Natural killer cell treated with Interleukin-12 subunit alpha and Interleukin-12 subunit beta and Interleukin-15 and Interleukin-18, amount 100 ng/mL, for 72 hours (primary cell): ENCODE measurements at regions not wholly inside any gene's neighbourhood (a gene's known extent, or its start where the extent isn't known, plus 50 kb on each side); places are given as distances from the start of the nearest gene placed in this dataset.

Source experiments
- ATAC-seq, 2 donors: fragments of 150-1000 bp; cut with Tn5 transposase in 1 of 2; sonication (Bioruptor Pico), chemical (Tn5 transposase) in 1 of 2; 2 replicates each; pipeline ENCODE4 v1.10.0; 2021
- DNase-seq: peaks from one replicate; pipeline ENCODE4 v3.0.0; 2022; ENCODE audit warnings: low spot score
- H3K27ac Mint-ChIP-seq, 2 donors: 1 replicate in 1 of 2; 2 replicates in 1 of 2; pipeline ENCODE4 v1.8.0; 2022; ENCODE audit warnings: mixed read lengths in 2 of 2, mild to moderate bottlenecking in 1 of 2, moderate library complexity in 1 of 2
- H3K27me3 Mint-ChIP-seq, 2 donors: 1 replicate in 1 of 2; 2 replicates in 1 of 2; pipeline ENCODE4 v1.8.0; 2022; ENCODE audit warnings: mixed read lengths in 2 of 2
- H3K36me3 Mint-ChIP-seq: one replicate; pipeline ENCODE4 v1.8.0; 2022; ENCODE audit warnings: mixed read lengths
- H3K4me1 Mint-ChIP-seq, 2 donors: 1 replicate in 1 of 2; 2 replicates in 1 of 2; pipeline ENCODE4 v1.8.0; 2022; ENCODE audit warnings: low read depth in 2 of 2, mixed read lengths in 2 of 2, mild to moderate bottlenecking in 1 of 2
- H3K4me3 Mint-ChIP-seq: one replicate; pipeline ENCODE4 v1.8.0; 2022; ENCODE audit warnings: mixed read lengths
- H3K9me3 Mint-ChIP-seq: 2 replicates; pipeline ENCODE4 v1.8.0; 2022; ENCODE audit warnings: mixed read lengths

DNA sequence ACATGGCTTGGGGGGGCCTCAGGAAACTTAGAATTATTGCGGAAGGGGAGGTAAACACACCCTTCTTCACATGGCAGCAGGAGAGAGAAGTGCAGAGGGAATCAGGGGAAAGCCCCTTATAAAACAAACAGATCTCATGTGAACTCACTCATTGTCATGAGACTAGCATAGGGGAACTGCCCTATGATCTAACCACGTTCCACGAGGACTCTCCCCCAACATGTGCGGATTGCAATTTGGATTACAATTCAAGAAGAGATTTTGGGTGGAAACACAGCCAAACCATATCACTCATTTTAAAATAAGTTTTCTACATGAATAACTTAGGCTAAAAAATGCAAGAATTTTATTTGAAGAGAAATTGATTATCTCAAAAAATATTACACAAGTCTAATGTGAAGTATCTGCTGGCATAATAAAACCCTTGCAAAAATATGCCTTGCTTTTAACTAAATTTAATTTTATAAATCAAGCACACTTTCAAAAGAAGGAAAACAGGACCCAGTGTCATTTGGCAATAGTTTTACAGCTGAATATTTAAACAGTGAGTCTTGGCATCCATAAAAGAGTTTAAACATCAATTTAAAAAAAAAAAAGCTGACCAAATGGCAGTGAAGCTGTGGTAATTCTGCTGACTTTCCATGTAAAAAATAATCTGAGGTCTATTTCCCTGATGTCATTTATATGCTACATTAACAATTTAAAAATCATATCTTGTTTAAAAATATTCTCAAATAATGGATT, 1057.2 kb downstream of the NAALADL2 start:
- ATAC-seq: no peak
- H3K4me1 Mint-ChIP-seq: no peaks in the 10 kb centered on the region
- H3K36me3 Mint-ChIP-seq: no peaks in the 10 kb centered on the region

GRCh38 chr3:175914785-175915184, 1055.7 kb downstream of the NAALADL2 start:
- Mint-ChIP-seq H3K27me3 (no peaks in the 10 kb centered on the region), H3K9me3 (peaks cover 7% of the 10 kb centered on the region), H3K4me3 (no peak overlapping the region), H3K4me1 (no peaks in the 10 kb centered on the region), H3K27ac (no peak overlapping the region), H3K36me3 (no peaks in the 10 kb centered on the region)
- no peak for DNase-seq
- no peak for ATAC-seq

More for the DNA sequence above, 1057.2 kb downstream of the NAALADL2 start:
- Mint-ChIP-seq H3K27me3 (no peaks in the 10 kb centered on the region), H3K4me3 (no peak overlapping the region), H3K27ac (no peak overlapping the region), H3K9me3 (peaks cover 6% of the 10 kb centered on the region)
- no peak for DNase-seq

DNA sequence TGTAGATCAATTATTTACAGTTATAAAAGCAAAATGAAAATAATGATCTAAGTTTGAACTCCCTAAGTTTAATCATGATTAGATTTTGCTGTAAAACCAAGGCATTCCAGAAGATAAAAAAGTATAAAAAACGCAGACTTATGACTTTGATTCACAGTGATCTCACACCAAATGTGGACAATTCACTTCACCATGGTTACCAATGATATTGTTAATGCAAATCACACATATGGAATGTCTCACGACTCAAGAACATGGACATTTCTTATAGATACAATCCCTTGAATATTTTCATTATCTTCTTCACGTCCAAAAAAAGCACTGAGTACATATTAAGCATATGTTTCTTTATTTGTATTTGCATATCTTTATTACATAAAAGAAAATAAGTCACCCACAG, 1054.2 kb downstream of the NAALADL2 start:
- H3K4me1 Mint-ChIP-seq: no peaks in the 10 kb centered on the region
- no peak for DNase-seq
- peaks cover 5% of the 10 kb centered on the region for H3K9me3 Mint-ChIP-seq
- H3K4me3 Mint-ChIP-seq: no peak overlapping the region
- H3K36me3 Mint-ChIP-seq: no peaks in the 10 kb centered on the region
- no peak overlapping the region for H3K27ac Mint-ChIP-seq
- no peaks in the 10 kb centered on the region for H3K27me3 Mint-ChIP-seq
- ATAC-seq: no peak

- no peak for ATAC-seq
- H3K9me3 Mint-ChIP-seq: peaks cover 5% of the 10 kb centered on the region
Measured at GRCh38 chr3:175911937-175912336, 1052.8 kb downstream of the NAALADL2 start.

GRCh38 chr3:175902226-175902625, 1043.1 kb downstream of the NAALADL2 start:
- Mint-ChIP-seq H3K36me3 (peaks cover 11% of the 10 kb centered on the region), H3K4me3 (no peak overlapping the region), H3K27me3 (no peaks in the 10 kb centered on the region), H3K4me1 (no peaks in the 10 kb centered on the region), H3K27ac (no peak overlapping the region), H3K9me3 (peaks cover 12% of the 10 kb centered on the region)
- no peak for ATAC-seq
- no peak for DNase-seq

More at GRCh38 chr3:175911937-175912336, 1052.8 kb downstream of the NAALADL2 start:
- Mint-ChIP-seq H3K27me3 (no peaks in the 10 kb centered on the region), H3K4me1 (no peaks in the 10 kb centered on the region), H3K4me3 (no peak overlapping the region), H3K36me3 (no peaks in the 10 kb centered on the region), H3K27ac (no peak overlapping the region)
- no peak for DNase-seq

DNA sequence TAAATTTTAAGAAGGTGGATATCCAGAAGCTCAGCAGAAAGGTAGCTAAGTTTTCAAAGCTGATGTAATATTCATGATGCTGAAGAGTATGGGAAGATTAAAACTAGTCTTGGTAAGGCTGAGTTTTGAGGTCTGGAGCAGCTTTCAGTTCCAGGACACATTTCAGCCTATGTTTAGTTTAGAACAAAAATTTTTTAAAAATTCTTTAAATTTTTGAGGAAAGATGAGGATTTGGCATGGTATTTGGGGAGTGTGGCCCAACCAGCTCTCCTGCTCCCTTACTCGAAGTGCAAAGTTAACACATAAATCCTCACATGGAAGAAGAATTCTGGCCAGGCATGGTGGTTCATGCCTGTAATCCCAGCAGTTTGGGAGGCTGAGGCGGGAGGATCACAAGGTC, 1039.1 kb downstream of the NAALADL2 start:
- Mint-ChIP-seq H3K27ac (no peak overlapping the region), H3K36me3 (no peaks in the 10 kb centered on the region), H3K9me3 (peaks cover 13% of the 10 kb centered on the region), H3K4me1 (no peaks in the 10 kb centered on the region), H3K27me3 (no peaks in the 10 kb centered on the region), H3K4me3 (no peak overlapping the region)
- DNase-seq: no peak
- ATAC-seq: no peak

- DNase-seq (no peak), ATAC-seq (no peak)
- H3K27me3 Mint-ChIP-seq: no peaks in the 10 kb centered on the region
- H3K9me3 Mint-ChIP-seq: peaks cover 10% of the 10 kb centered on the region
- H3K4me1 Mint-ChIP-seq: no peaks in the 10 kb centered on the region
- H3K27ac Mint-ChIP-seq: no peak overlapping the region
- H3K4me3 Mint-ChIP-seq: no peak overlapping the region
- H3K36me3 Mint-ChIP-seq: no peaks in the 10 kb centered on the region
Measured at GRCh38 chr3:175896655-175897054, 1037.5 kb downstream of the NAALADL2 start.

DNA sequence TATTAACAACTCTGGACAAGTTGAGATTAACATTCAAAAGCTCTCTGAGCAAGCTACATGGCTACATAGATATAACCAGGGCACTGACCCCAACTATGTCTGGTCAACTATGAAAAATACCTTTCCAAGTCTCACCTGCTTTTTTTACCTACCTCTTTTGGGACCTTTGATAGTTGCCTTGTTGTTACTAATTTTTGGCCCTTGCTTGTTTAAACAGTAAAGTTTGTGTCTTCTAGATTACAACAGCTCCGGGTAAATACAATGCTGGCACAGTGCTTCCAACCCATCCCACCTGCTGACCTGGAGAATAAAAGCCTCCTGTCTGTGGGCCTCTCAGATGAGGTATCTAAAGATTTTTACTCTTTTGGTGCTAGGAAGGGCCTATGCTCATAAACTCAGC, 1036.6 kb downstream of the NAALADL2 start:
- no peak overlapping the region for H3K27ac Mint-ChIP-seq
- DNase-seq (no peak), ATAC-seq (no peak)
- no peaks in the 10 kb centered on the region for H3K27me3 Mint-ChIP-seq
- H3K4me3 Mint-ChIP-seq: no peak overlapping the region
- no peaks in the 10 kb centered on the region for H3K36me3 Mint-ChIP-seq
- no peaks in the 10 kb centered on the region for H3K4me1 Mint-ChIP-seq
- H3K9me3 Mint-ChIP-seq: peaks cover 10% of the 10 kb centered on the region

DNA sequence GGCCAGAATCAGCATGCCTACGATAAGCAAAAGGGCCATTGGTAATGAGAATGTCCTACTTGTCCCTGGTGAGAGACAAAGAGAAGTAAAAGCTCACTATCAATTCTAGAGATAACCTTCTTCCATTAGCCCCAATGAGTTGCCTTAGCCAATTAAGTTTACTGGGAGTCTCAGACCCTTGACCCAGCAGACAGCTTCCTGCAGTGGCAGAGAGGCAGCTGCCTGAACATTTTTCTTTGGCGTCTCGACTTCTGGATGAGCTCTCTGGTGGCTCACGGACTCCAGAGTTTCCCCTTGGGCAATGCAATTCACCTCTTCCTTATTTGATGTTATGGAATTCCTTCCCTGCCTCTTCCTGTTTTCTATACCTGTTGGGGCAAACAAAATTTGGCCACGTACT, 1034.4 kb downstream of the NAALADL2 start:
- Mint-ChIP-seq H3K4me3 (no peak overlapping the region), H3K4me1 (no peaks in the 10 kb centered on the region), H3K9me3 (peaks cover 7% of the 10 kb centered on the region), H3K27ac (no peak overlapping the region), H3K27me3 (no peaks in the 10 kb centered on the region), H3K36me3 (no peaks in the 10 kb centered on the region)
- ATAC-seq (no peak), DNase-seq (no peak)

- Mint-ChIP-seq H3K27me3 (no peaks in the 10 kb centered on the region), H3K27ac (no peak overlapping the region), H3K9me3 (peaks cover 6% of the 10 kb centered on the region), H3K36me3 (no peaks in the 10 kb centered on the region), H3K4me1 (no peaks in the 10 kb centered on the region), H3K4me3 (no peak overlapping the region)
- no peak for ATAC-seq
- no peak for DNase-seq
Measured at GRCh38 chr3:175890066-175890465, 1030.9 kb downstream of the NAALADL2 start.

DNA sequence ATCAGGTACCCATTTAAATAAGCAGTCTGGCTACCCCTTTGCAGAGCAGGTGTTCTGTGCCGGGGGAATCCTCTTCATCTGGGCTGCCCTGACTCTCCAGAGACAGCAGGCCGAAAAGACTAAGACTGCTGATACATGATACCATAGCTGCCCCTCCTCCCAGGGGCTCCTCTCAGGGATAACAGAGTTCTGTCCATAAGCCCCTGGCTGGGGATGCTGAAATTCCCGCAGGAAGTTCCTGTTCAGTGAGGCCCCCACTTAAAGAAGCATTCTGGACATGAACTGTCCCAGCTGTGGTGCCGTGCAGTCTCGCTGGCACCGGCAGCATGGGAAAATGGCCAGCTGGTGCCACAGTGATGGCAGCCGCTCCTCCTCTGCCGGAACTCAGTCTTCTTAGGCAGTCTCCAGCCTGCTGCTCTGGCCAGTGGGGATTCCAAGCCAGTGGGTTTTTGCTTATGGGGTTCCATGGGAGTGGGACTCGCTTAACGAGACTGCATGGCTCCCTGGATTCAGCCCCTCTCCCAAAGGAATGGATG, 1026.2 kb downstream of the NAALADL2 start:
- peaks cover 13% of the 10 kb centered on the region for H3K36me3 Mint-ChIP-seq
- H3K27me3 Mint-ChIP-seq: no peaks in the 10 kb centered on the region
- ATAC-seq (no peak), DNase-seq (no peak)
- H3K4me3 Mint-ChIP-seq: no peak overlapping the region
- H3K9me3 Mint-ChIP-seq: peaks cover 21% of the 10 kb centered on the region
- no peak overlapping the region for H3K27ac Mint-ChIP-seq
- no peaks in the 10 kb centered on the region for H3K4me1 Mint-ChIP-seq

DNA sequence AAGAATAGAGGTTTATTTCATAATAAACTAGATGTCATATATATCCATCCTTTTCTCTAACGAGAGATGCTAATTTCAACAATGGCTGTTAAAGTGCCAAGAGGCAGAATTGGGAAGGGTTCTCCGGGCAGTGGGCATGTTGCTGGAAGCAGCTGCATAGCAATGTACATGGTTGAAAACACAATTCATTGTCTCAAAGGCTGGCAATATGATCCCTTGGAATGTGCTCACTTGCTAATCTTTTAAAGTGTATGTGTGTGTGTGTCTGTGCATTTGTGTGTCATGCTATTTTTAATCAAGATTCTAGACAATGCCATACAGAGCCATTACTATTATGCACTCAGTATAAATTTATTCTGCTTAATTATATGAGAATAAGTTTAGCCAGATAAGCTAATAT, 1020.3 kb downstream of the NAALADL2 start:
- H3K27ac Mint-ChIP-seq: no peak overlapping the region
- H3K4me3 Mint-ChIP-seq: no peak overlapping the region
- H3K36me3 Mint-ChIP-seq: peaks cover 7% of the 10 kb centered on the region
- H3K27me3 Mint-ChIP-seq: no peaks in the 10 kb centered on the region
- ATAC-seq: no peak
- no peak for DNase-seq
- H3K9me3 Mint-ChIP-seq: peaks cover 20% of the 10 kb centered on the region
- H3K4me1 Mint-ChIP-seq: no peaks in the 10 kb centered on the region

DNA sequence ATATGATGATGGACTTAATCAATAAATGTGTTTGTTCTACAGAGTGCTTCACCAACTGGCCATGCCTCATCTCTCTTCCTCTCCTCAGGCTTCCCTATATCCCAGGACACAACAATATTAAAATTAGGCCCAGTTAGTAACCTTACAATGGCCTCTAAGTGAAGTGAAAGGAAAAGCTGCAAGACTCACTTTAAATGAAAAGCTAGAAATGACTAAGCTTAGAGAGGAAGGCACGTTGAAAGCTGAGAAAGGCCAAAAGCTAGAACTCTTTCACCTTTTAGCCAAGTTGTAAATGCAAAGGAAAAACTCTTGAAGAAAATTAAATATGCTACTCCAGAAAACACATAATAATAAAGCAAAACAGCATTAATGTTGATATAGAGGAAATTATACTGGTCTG, 1010.3 kb downstream of the NAALADL2 start:
- Mint-ChIP-seq H3K36me3 (peaks cover 7% of the 10 kb centered on the region), H3K4me1 (no peaks in the 10 kb centered on the region), H3K27me3 (no peaks in the 10 kb centered on the region), H3K9me3 (peaks cover 3% of the 10 kb centered on the region), H3K27ac (no peak overlapping the region), H3K4me3 (no peak overlapping the region)
- no peak for ATAC-seq
- no peak for DNase-seq

GRCh38 chr3:175868626-175869025, 1009.5 kb downstream of the NAALADL2 start:
- Mint-ChIP-seq H3K4me3 (no peak overlapping the region), H3K27ac (no peak overlapping the region), H3K9me3 (peaks cover under 1% of the 10 kb centered on the region), H3K36me3 (peaks cover 7% of the 10 kb centered on the region), H3K27me3 (no peaks in the 10 kb centered on the region), H3K4me1 (no peaks in the 10 kb centered on the region)
- ATAC-seq (no peak), DNase-seq (no peak)

- H3K4me3 Mint-ChIP-seq: no peak overlapping the region
- no peaks in the 10 kb centered on the region for H3K27me3 Mint-ChIP-seq
- H3K9me3 Mint-ChIP-seq: peaks cover 6% of the 10 kb centered on the region
- DNase-seq (no peak), ATAC-seq (no peak)
- no peaks in the 10 kb centered on the region for H3K36me3 Mint-ChIP-seq
- no peak overlapping the region for H3K27ac Mint-ChIP-seq
- H3K4me1 Mint-ChIP-seq: no peaks in the 10 kb centered on the region
Measured at GRCh38 chr3:175865724-175866123, 1006.6 kb downstream of the NAALADL2 start.
